ENCODE measurements at regions not wholly inside any gene's neighbourhood (a gene's known extent, or its start where the extent isn't known, plus 50 kb on each side); places are given as distances from the start of the nearest gene placed in this dataset.

GRCh38 chr1:70617728-70618127 is 206.7 kb downstream of the CTH start:
- TF ChIP-seq POLR2A (IDR thresholded peaks at IDR 0.05) (no peak), CTCF (IDR thresholded peaks at IDR 0.05) (no peak), POLR2AphosphoS5 (IDR thresholded peaks at IDR 0.05) (no peak)

All from sigmoid colon (tissue), 4 donors.